ENCODE measurements at regions not wholly inside any gene's neighbourhood (a gene's known extent, or its start where the extent isn't known, plus 50 kb on each side); places are given as distances from the start of the nearest gene placed in this dataset.

GRCh38 chr2:52821631-52822030 is 946.0 kb upstream of the CHAC2 start:
- Mint-ChIP-seq H3K27ac (no peak overlapping the region), H3K4me1 (ENCODE audit: low read depth in 2 of 2) (no peaks in the 10 kb centered on the region), H3K27me3 (no peaks in the 10 kb centered on the region), H3K9me3 (peaks cover 18% of the 10 kb centered on the region), H3K36me3 (no peaks in the 10 kb centered on the region), H3K4me3 (no peak overlapping the region)
- no peak for ATAC-seq
- no peak for DNase-seq (ENCODE audit: low spot score)

- Mint-ChIP-seq H3K27ac (no peak overlapping the region), H3K4me1 (ENCODE audit: low read depth in 2 of 2) (no peaks in the 10 kb centered on the region), H3K9me3 (peaks cover 12% of the 10 kb centered on the region), H3K27me3 (no peaks in the 10 kb centered on the region), H3K4me3 (no peak overlapping the region), H3K36me3 (no peaks in the 10 kb centered on the region)
- no peak for DNase-seq (ENCODE audit: low spot score)
- ATAC-seq: no peak
Observed at GRCh38 chr2:52818958-52819357, 948.6 kb upstream of the CHAC2 start.

- H3K9me3 Mint-ChIP-seq: no peaks in the 10 kb centered on the region
- ATAC-seq: no peak
- no peak overlapping the region for H3K4me3 Mint-ChIP-seq
- no peaks in the 10 kb centered on the region for H3K4me1 Mint-ChIP-seq (ENCODE audit: low read depth in 2 of 2)
- H3K27me3 Mint-ChIP-seq: no peaks in the 10 kb centered on the region
- H3K36me3 Mint-ChIP-seq: no peaks in the 10 kb centered on the region
- no peak for DNase-seq (ENCODE audit: low spot score)
- no peak overlapping the region for H3K27ac Mint-ChIP-seq
Observed at GRCh38 chr2:52810460-52810859, 957.1 kb upstream of the CHAC2 start.

- no peaks in the 10 kb centered on the region for H3K36me3 Mint-ChIP-seq
- H3K27me3 Mint-ChIP-seq: no peaks in the 10 kb centered on the region
- no peak overlapping the region for H3K27ac Mint-ChIP-seq
- no peaks in the 10 kb centered on the region for H3K4me1 Mint-ChIP-seq (ENCODE audit: low read depth in 2 of 2)
- ATAC-seq (no peak), DNase-seq (ENCODE audit: low spot score) (no peak)
- no peak overlapping the region for H3K4me3 Mint-ChIP-seq
- peaks cover 9% of the 10 kb centered on the region for H3K9me3 Mint-ChIP-seq
Observed at GRCh38 chr2:52805901-52806410, 961.6 kb upstream of the CHAC2 start.

- no peak for ATAC-seq
Observed at GRCh38 chr2:52794581-52794980, 973.0 kb upstream of the CHAC2 start.

GRCh38 chr2:52779446-52779845 is 988.2 kb upstream of the CHAC2 start:
- no peaks in the 10 kb centered on the region for H3K4me1 Mint-ChIP-seq (ENCODE audit: low read depth in 2 of 2)
- no peak overlapping the region for H3K27ac Mint-ChIP-seq
- peaks cover 15% of the 10 kb centered on the region for H3K9me3 Mint-ChIP-seq
- H3K4me3 Mint-ChIP-seq: no peak overlapping the region
- no peak for DNase-seq (ENCODE audit: low spot score)
- H3K36me3 Mint-ChIP-seq: no peaks in the 10 kb centered on the region
- no peaks in the 10 kb centered on the region for H3K27me3 Mint-ChIP-seq
- ATAC-seq: no peak

More at GRCh38 chr2:52794581-52794980, 973.0 kb upstream of the CHAC2 start:
- no peaks in the 10 kb centered on the region for H3K27me3 Mint-ChIP-seq
- no peak overlapping the region for H3K27ac Mint-ChIP-seq
- DNase-seq (ENCODE audit: low spot score): no peak
- H3K9me3 Mint-ChIP-seq: peaks cover 25% of the 10 kb centered on the region
- peaks cover 5% of the 10 kb centered on the region for H3K36me3 Mint-ChIP-seq
- H3K4me1 Mint-ChIP-seq (ENCODE audit: low read depth in 2 of 2): no peaks in the 10 kb centered on the region
- H3K4me3 Mint-ChIP-seq: no peak overlapping the region

- DNase-seq (ENCODE audit: low spot score) (no peak), ATAC-seq (no peak)
- no peak overlapping the region for H3K27ac Mint-ChIP-seq
- H3K27me3 Mint-ChIP-seq: no peaks in the 10 kb centered on the region
- no peak overlapping the region for H3K4me3 Mint-ChIP-seq
- H3K36me3 Mint-ChIP-seq: peaks cover 4% of the 10 kb centered on the region
- H3K9me3 Mint-ChIP-seq: peaks cover 11% of the 10 kb centered on the region
- H3K4me1 Mint-ChIP-seq (ENCODE audit: low read depth in 2 of 2): no peaks in the 10 kb centered on the region
Observed at GRCh38 chr2:52776571-52776970, 991.0 kb upstream of the CHAC2 start.

- Mint-ChIP-seq H3K27me3 (no peaks in the 10 kb centered on the region), H3K4me1 (ENCODE audit: low read depth in 2 of 2) (no peaks in the 10 kb centered on the region), H3K27ac (no peak overlapping the region), H3K36me3 (peaks cover 6% of the 10 kb centered on the region), H3K4me3 (no peak overlapping the region), H3K9me3 (peaks cover 9% of the 10 kb centered on the region)
- ATAC-seq (no peak), DNase-seq (ENCODE audit: low spot score) (no peak)
Observed at GRCh38 chr2:52775674-52776073, 991.9 kb upstream of the CHAC2 start.

- Mint-ChIP-seq H3K4me3 (no peak overlapping the region), H3K27ac (no peak overlapping the region), H3K27me3 (no peaks in the 10 kb centered on the region), H3K9me3 (peaks cover 29% of the 10 kb centered on the region), H3K36me3 (peaks cover 32% of the 10 kb centered on the region), H3K4me1 (ENCODE audit: low read depth in 2 of 2) (no peaks in the 10 kb centered on the region)
- DNase-seq (ENCODE audit: low spot score): no peak
- ATAC-seq: no peak
Observed at GRCh38 chr2:52765735-52766134, 1001.9 kb upstream of the CHAC2 start.

- Mint-ChIP-seq H3K27ac (no peak overlapping the region), H3K36me3 (no peaks in the 10 kb centered on the region), H3K4me3 (no peak overlapping the region), H3K4me1 (ENCODE audit: low read depth in 2 of 2) (no peaks in the 10 kb centered on the region), H3K27me3 (no peaks in the 10 kb centered on the region), H3K9me3 (peaks cover 21% of the 10 kb centered on the region)
- DNase-seq (ENCODE audit: low spot score) (no peak), ATAC-seq (no peak)
Observed at GRCh38 chr2:52749764-52750163, 1017.8 kb upstream of the CHAC2 start.

- no peak overlapping the region for H3K4me3 Mint-ChIP-seq
- DNase-seq (ENCODE audit: low spot score) (no peak), ATAC-seq (no peak)
- no peak overlapping the region for H3K27ac Mint-ChIP-seq
- H3K4me1 Mint-ChIP-seq (ENCODE audit: low read depth in 2 of 2): no peaks in the 10 kb centered on the region
- peaks cover 24% of the 10 kb centered on the region for H3K9me3 Mint-ChIP-seq
- H3K36me3 Mint-ChIP-seq: no peaks in the 10 kb centered on the region
- no peaks in the 10 kb centered on the region for H3K27me3 Mint-ChIP-seq
Observed at GRCh38 chr2:52745144-52745543, 1022.5 kb upstream of the CHAC2 start.

- H3K4me1 Mint-ChIP-seq (ENCODE audit: low read depth in 2 of 2): no peaks in the 10 kb centered on the region
- H3K4me3 Mint-ChIP-seq: no peak overlapping the region
- peaks cover 4% of the 10 kb centered on the region for H3K36me3 Mint-ChIP-seq
- ATAC-seq (peak in 1 of 2 donors; percentile 24), DNase-seq (ENCODE audit: low spot score) (no peak)
- H3K27me3 Mint-ChIP-seq: no peaks in the 10 kb centered on the region
- H3K27ac Mint-ChIP-seq: no peak overlapping the region
- peaks cover 15% of the 10 kb centered on the region for H3K9me3 Mint-ChIP-seq
Observed at GRCh38 chr2:52732849-52733395, 1034.7 kb upstream of the CHAC2 start.

- Mint-ChIP-seq H3K4me3 (no peak overlapping the region), H3K27ac (no peak overlapping the region), H3K27me3 (no peaks in the 10 kb centered on the region), H3K36me3 (peaks cover 4% of the 10 kb centered on the region), H3K4me1 (ENCODE audit: low read depth in 2 of 2) (no peaks in the 10 kb centered on the region), H3K9me3 (peaks cover 42% of the 10 kb centered on the region)
- no peak for ATAC-seq
- no peak for DNase-seq (ENCODE audit: low spot score)
Observed at GRCh38 chr2:52724585-52724984, 1043.0 kb upstream of the CHAC2 start.

GRCh38 chr2:52717836-52718235 is 1049.8 kb upstream of the CHAC2 start:
- no peak overlapping the region for H3K27ac Mint-ChIP-seq
- ATAC-seq: no peak
- no peaks in the 10 kb centered on the region for H3K4me1 Mint-ChIP-seq (ENCODE audit: low read depth in 2 of 2)
- no peak for DNase-seq (ENCODE audit: low spot score)
- H3K27me3 Mint-ChIP-seq: no peaks in the 10 kb centered on the region
- no peaks in the 10 kb centered on the region for H3K36me3 Mint-ChIP-seq
- peaks cover 14% of the 10 kb centered on the region for H3K9me3 Mint-ChIP-seq
- no peak overlapping the region for H3K4me3 Mint-ChIP-seq

All from natural killer cell treated with Interleukin-12 subunit alpha and Interleukin-12 subunit beta and Interleukin-15 and Interleukin-18, amount 100 ng/mL, for 72 hours (primary cell).